H1 (cell line): ENCODE measurements at regions not wholly inside any gene's neighbourhood (a gene's known extent, or its start where the extent isn't known, plus 50 kb on each side); places are given as distances from the start of the nearest gene placed in this dataset.

Experiments
- BACH1 ChIP-seq: IDR thresholded peaks from 2 replicates; pipeline ENCODE4 v1.6.1; 2012; ENCODE audit warnings: low read length, improper control_type of control experiment
- BRCA1 ChIP-seq: IDR thresholded peaks from 2 replicates; pipeline ENCODE4 v1.6.1; 2012; ENCODE audit warnings: low read depth, low read length, improper control_type of control experiment
- GTF2F1 ChIP-seq: IDR thresholded peaks from 2 replicates; pipeline ENCODE4 v1.6.1; 2012; ENCODE audit warnings: low read depth, low read length, improper control_type of control experiment, borderline replicate concordance
- NANOG ChIP-seq: IDR thresholded peaks from 2 replicates; pipeline ENCODE4 v1.6.1; 2011; ENCODE audit warnings: low read length, low read depth, mild to moderate bottlenecking, inconsistent platforms; ENCODE audit not compliant: insufficient read depth, poor library complexity, severe bottlenecking
- POLR2A ChIP-seq, 2 experiments: IDR thresholded peaks; 1 replicate in 1 of 2; 2 replicates in 1 of 2; pipeline ENCODE4 v1.6.1; 2011; ENCODE audit warnings: low read depth in 2 of 2, low read length in 2 of 2, mild to moderate bottlenecking in 2 of 2; ENCODE audit errors: control extremely low read depth in 1 of 2
- SP1 ChIP-seq: IDR thresholded peaks from 2 replicates; pipeline ENCODE4 v1.6.1; 2011; ENCODE audit warnings: low read depth, low read length
- TAF1 ChIP-seq: IDR thresholded peaks from 2 replicates; pipeline ENCODE4 v1.6.1; 2011; ENCODE audit warnings: mild to moderate bottlenecking, low read depth, low read length
- TCF12 ChIP-seq: IDR thresholded peaks from 2 replicates; pipeline ENCODE4 v1.6.1; 2011; ENCODE audit warnings: low read depth, mild to moderate bottlenecking, low read length
- TF ChIP-seq, protein P1 (sequence below): fragments of 300-600 bp; sonication (generic); IDR thresholded peaks from 2 replicates; pipeline ENCODE4 v1.7.1; 2012; ENCODE audit warnings: low read length, moderate library complexity, mild to moderate bottlenecking, inconsistent platforms; ENCODE audit not compliant: insufficient replicate concordance

DNA sequence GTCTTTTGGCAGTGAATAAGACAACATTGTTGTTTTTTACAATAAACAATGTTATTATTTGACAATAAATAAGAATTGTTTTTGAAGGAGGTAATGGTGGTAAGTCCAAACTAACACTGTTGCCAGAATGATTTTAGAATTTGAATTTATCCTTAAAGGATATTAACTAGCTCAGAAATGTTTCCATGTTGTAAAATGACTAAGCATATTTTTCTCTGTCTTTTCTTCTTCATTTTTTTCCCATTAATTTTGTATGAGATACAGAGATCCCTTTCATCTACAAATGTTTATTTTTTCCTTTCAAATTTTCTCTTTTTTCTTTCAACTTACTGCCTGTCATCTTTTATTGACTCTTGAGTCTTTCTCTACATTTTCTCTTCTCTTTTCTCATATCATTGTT is 66.5 kb upstream of the DOCK10 start (continued):
- TF ChIP-seq, protein P1, sequence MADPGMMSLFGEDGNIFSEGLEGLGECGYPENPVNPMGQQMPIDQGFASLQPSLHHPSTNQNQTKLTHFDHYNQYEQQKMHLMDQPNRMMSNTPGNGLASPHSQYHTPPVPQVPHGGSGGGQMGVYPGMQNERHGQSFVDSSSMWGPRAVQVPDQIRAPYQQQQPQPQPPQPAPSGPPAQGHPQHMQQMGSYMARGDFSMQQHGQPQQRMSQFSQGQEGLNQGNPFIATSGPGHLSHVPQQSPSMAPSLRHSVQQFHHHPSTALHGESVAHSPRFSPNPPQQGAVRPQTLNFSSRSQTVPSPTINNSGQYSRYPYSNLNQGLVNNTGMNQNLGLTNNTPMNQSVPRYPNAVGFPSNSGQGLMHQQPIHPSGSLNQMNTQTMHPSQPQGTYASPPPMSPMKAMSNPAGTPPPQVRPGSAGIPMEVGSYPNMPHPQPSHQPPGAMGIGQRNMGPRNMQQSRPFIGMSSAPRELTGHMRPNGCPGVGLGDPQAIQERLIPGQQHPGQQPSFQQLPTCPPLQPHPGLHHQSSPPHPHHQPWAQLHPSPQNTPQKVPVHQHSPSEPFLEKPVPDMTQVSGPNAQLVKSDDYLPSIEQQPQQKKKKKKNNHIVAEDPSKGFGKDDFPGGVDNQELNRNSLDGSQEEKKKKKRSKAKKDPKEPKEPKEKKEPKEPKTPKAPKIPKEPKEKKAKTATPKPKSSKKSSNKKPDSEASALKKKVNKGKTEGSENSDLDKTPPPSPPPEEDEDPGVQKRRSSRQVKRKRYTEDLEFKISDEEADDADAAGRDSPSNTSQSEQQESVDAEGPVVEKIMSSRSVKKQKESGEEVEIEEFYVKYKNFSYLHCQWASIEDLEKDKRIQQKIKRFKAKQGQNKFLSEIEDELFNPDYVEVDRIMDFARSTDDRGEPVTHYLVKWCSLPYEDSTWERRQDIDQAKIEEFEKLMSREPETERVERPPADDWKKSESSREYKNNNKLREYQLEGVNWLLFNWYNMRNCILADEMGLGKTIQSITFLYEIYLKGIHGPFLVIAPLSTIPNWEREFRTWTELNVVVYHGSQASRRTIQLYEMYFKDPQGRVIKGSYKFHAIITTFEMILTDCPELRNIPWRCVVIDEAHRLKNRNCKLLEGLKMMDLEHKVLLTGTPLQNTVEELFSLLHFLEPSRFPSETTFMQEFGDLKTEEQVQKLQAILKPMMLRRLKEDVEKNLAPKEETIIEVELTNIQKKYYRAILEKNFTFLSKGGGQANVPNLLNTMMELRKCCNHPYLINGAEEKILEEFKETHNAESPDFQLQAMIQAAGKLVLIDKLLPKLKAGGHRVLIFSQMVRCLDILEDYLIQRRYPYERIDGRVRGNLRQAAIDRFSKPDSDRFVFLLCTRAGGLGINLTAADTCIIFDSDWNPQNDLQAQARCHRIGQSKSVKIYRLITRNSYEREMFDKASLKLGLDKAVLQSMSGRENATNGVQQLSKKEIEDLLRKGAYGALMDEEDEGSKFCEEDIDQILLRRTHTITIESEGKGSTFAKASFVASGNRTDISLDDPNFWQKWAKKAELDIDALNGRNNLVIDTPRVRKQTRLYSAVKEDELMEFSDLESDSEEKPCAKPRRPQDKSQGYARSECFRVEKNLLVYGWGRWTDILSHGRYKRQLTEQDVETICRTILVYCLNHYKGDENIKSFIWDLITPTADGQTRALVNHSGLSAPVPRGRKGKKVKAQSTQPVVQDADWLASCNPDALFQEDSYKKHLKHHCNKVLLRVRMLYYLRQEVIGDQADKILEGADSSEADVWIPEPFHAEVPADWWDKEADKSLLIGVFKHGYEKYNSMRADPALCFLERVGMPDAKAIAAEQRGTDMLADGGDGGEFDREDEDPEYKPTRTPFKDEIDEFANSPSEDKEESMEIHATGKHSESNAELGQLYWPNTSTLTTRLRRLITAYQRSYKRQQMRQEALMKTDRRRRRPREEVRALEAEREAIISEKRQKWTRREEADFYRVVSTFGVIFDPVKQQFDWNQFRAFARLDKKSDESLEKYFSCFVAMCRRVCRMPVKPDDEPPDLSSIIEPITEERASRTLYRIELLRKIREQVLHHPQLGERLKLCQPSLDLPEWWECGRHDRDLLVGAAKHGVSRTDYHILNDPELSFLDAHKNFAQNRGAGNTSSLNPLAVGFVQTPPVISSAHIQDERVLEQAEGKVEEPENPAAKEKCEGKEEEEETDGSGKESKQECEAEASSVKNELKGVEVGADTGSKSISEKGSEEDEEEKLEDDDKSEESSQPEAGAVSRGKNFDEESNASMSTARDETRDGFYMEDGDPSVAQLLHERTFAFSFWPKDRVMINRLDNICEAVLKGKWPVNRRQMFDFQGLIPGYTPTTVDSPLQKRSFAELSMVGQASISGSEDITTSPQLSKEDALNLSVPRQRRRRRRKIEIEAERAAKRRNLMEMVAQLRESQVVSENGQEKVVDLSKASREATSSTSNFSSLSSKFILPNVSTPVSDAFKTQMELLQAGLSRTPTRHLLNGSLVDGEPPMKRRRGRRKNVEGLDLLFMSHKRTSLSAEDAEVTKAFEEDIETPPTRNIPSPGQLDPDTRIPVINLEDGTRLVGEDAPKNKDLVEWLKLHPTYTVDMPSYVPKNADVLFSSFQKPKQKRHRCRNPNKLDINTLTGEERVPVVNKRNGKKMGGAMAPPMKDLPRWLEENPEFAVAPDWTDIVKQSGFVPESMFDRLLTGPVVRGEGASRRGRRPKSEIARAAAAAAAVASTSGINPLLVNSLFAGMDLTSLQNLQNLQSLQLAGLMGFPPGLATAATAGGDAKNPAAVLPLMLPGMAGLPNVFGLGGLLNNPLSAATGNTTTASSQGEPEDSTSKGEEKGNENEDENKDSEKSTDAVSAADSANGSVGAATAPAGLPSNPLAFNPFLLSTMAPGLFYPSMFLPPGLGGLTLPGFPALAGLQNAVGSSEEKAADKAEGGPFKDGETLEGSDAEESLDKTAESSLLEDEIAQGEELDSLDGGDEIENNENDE, result no peak
- no peak for TF ChIP-seq BACH1
- no peak for TF ChIP-seq POLR2A (IDR thresholded peaks at IDR 0.05; ENCODE audit: control extremely low read depth in 1 of 2, low read depth in 2 of 2, low read length in 2 of 2)
- no peak for TF ChIP-seq TCF12
- TF ChIP-seq BRCA1, result no peak
- TF ChIP-seq GTF2F1, result no peak
- no peak for TF ChIP-seq SP1
- no peak for TF ChIP-seq TAF1
- no peak for TF ChIP-seq NANOG
- TF ChIP-seq, all 59 proteins: peak for 0
